Natural killer cell (primary cell): ENCODE measurements at regions not wholly inside any gene's neighbourhood (a gene's known extent, or its start where the extent isn't known, plus 50 kb on each side); places are given as distances from the start of the nearest gene placed in this dataset.
A peak's percentile ranks its signal among the peaks of the same experiment; 100 is the strongest.

Experiments
- ATAC-seq, 3 donors: fragments of 150-1000 bp in 2 of 3; fragments of 200-7000 bp in 1 of 3; cut with Tn5 transposase; 1 replicate in 1 of 3; 2 replicates in 2 of 3; pipeline ENCODE4 v1.10.0; 2021; ENCODE audit warnings: mild to moderate bottlenecking in 2 of 3, moderate library complexity in 2 of 3
- DNase-seq, 2 donors: peaks; one replicate each; pipeline versions ENCODE4 v3.0.0 to v3.0.0-alpha.2; 2013 to 2021; ENCODE audit warnings: mixed read lengths in 1 of 2
- H3K27ac ChIP-seq: one replicate; pipeline ENCODE4 v1.5.1; 2013; ENCODE audit warnings: mild to moderate bottlenecking, low read length
- H3K27me3 ChIP-seq: one replicate; pipeline ENCODE4 v1.6.1; 2013; ENCODE audit warnings: low read length; ENCODE audit not compliant: control insufficient read depth, insufficient read depth
- H3K36me3 ChIP-seq: one replicate; pipeline ENCODE4 v1.6.1; 2013; ENCODE audit warnings: low read length; ENCODE audit not compliant: control insufficient read depth, insufficient read depth
- H3K4me1 ChIP-seq: one replicate; pipeline ENCODE4 v1.6.1; 2013; ENCODE audit warnings: low read length; ENCODE audit not compliant: control insufficient read depth, insufficient read depth
- H3K4me3 ChIP-seq: one replicate; pipeline ENCODE4 v1.5.1; 2013; ENCODE audit warnings: low read length
- H3K9me3 ChIP-seq: one replicate; pipeline ENCODE4 v1.6.1; 2013; ENCODE audit warnings: low read length; ENCODE audit not compliant: control insufficient read depth, insufficient read depth
- H3K27ac Mint-ChIP-seq, 2 donors: one replicate each; pipeline ENCODE4 v1.8.0; 2022; ENCODE audit warnings: mild to moderate bottlenecking in 2 of 2, mixed read lengths in 2 of 2, moderate library complexity in 1 of 2
- H3K27me3 Mint-ChIP-seq, 2 donors: one replicate each; pipeline ENCODE4 v1.8.0; 2022; ENCODE audit warnings: low read depth in 2 of 2, mixed read lengths in 2 of 2
- H3K36me3 Mint-ChIP-seq: one replicate; pipeline ENCODE4 v1.8.0; 2022; ENCODE audit warnings: mixed read lengths
- H3K4me1 Mint-ChIP-seq, 2 donors: one replicate each; pipeline ENCODE4 v1.8.0; 2022; ENCODE audit warnings: mixed read lengths in 2 of 2
- H3K4me3 Mint-ChIP-seq: one replicate; pipeline ENCODE4 v1.8.0; 2022; ENCODE audit warnings: mild to moderate bottlenecking, moderate library complexity, mixed read lengths
- H3K9me3 Mint-ChIP-seq, 2 donors: one replicate each; pipeline ENCODE4 v1.8.0; 2022; ENCODE audit warnings: mixed read lengths in 2 of 2
- CTCF ChIP-seq: fragments of 200-600 bp; IDR thresholded peaks from one replicate; pipeline ENCODE4 v1.8.0; 2022; ENCODE audit warnings: antibody characterized with exemption
- WGBS: methylation state at CpG from one replicate; pipeline ENCODE4 v1.1.7; 2013; ENCODE audit warnings: missing lambda C conversion rate; ENCODE audit not compliant: insufficient coverage; 5-methylcytosine and 5-hydroxymethylcytosine counted together
- intact Hi-C: fragments of 100-400 bp; cut with micrococcal nuclease; formaldehyde crosslinking; loops from one replicate; pipeline ENCODE4 v1.14.2; 2022

GRCh38 chr21:26412885-26413284, 160.2 kb downstream of the CYYR1 start:
- H3K36me3 ChIP-seq, result no peaks in the 10 kb centered on the region
- H3K36me3 Mint-ChIP-seq, result no peaks in the 10 kb centered on the region
- no peak overlapping the region for H3K27ac ChIP-seq
- ATAC-seq, result no peak
- H3K9me3 Mint-ChIP-seq, result no peaks in the 10 kb centered on the region
- 84% methylated on average over 3 of the region's 3 CpGs for WGBS
- no peak overlapping the region for H3K4me3 ChIP-seq
- H3K27me3 ChIP-seq, result no peaks in the 10 kb centered on the region
- DNase-seq, result no peak
- no peaks in the 10 kb centered on the region for H3K9me3 ChIP-seq
- no peak overlapping the region for H3K4me3 Mint-ChIP-seq
- peaks cover 0 to 2% of the 10 kb centered on the region in 2 donors for H3K27me3 Mint-ChIP-seq
- peaks cover 0 to 6% of the 10 kb centered on the region in 2 donors for H3K4me1 Mint-ChIP-seq
- intact Hi-C loops, result no loop called here
- TF ChIP-seq CTCF, result no peak
- H3K27ac Mint-ChIP-seq, result no peak overlapping the region
- no peaks in the 10 kb centered on the region for H3K4me1 ChIP-seq

- intact Hi-C loops, result loop anchor here (10.0 kb wide), 1 partner anchor 425 kb away; no protein-coding TSS in a partner anchor
- ATAC-seq, result no peak
- H3K9me3 Mint-ChIP-seq, result peaks cover 0 to under 1% of the 10 kb centered on the region in 2 donors
- no peak for TF ChIP-seq CTCF
- Histone ChIP-seq H3K27ac (no peak overlapping the region), H3K27me3 (no peaks in the 10 kb centered on the region), H3K4me1 (peaks cover 3% of the 10 kb centered on the region), H3K36me3 (no peaks in the 10 kb centered on the region), H3K4me3 (no peak overlapping the region), H3K9me3 (no peaks in the 10 kb centered on the region)
- WGBS, result 92% methylated on average over 4 of the region's 4 CpGs
- no peaks in the 10 kb centered on the region for H3K36me3 Mint-ChIP-seq
- no peak overlapping the region for H3K4me3 Mint-ChIP-seq
- H3K27me3 Mint-ChIP-seq, result peaks cover 0 to 2% of the 10 kb centered on the region in 2 donors
- H3K4me1 Mint-ChIP-seq, result peaks cover 21 to 32% of the 10 kb centered on the region in 2 donors
- DNase-seq, result no peak
- H3K27ac Mint-ChIP-seq, result no peak overlapping the region
These were observed 163.4 kb downstream of the CYYR1 start for GRCh38 chr21:26409735-26410134.

- intact Hi-C loops, result loop anchor here (10.0 kb wide), 1 partner anchor 426 kb away; no protein-coding TSS in a partner anchor
- peaks cover 0 to 2% of the 10 kb centered on the region in 2 donors for H3K27me3 Mint-ChIP-seq
- H3K4me1 ChIP-seq, result peaks cover 3% of the 10 kb centered on the region
- H3K4me3 ChIP-seq, result no peak overlapping the region
- no peaks in the 10 kb centered on the region for H3K36me3 ChIP-seq
- H3K4me1 Mint-ChIP-seq, result peaks cover 33 to 45% of the 10 kb centered on the region in 2 donors
- H3K27me3 ChIP-seq, result no peaks in the 10 kb centered on the region
- ATAC-seq (no peak), DNase-seq (no peak)
- H3K27ac ChIP-seq, result no peak overlapping the region
- no peaks in the 10 kb centered on the region for H3K9me3 ChIP-seq
- peaks cover 0 to 2% of the 10 kb centered on the region in 2 donors for H3K9me3 Mint-ChIP-seq
- H3K27ac Mint-ChIP-seq, result no peak overlapping the region
- no peaks in the 10 kb centered on the region for H3K36me3 Mint-ChIP-seq
- TF ChIP-seq CTCF, result no peak
- H3K4me3 Mint-ChIP-seq, result no peak overlapping the region
These were observed 164.6 kb downstream of the CYYR1 start for GRCh38 chr21:26408511-26408910.

GRCh38 chr21:26406526-26406925, 166.6 kb downstream of the CYYR1 start:
- DNase-seq, result no peak
- Mint-ChIP-seq H3K4me3 (peak overlapping the region; percentile 58), H3K27me3 (no peaks in the 10 kb centered on the region), H3K9me3 (peaks cover 0 to 2% of the 10 kb centered on the region in 2 donors), H3K36me3 (no peaks in the 10 kb centered on the region), H3K4me1 (peaks cover 38 to 55% of the 10 kb centered on the region in 2 donors), H3K27ac (peak overlapping the region; percentile 5 to 85)
- Histone ChIP-seq H3K4me3 (no peak overlapping the region), H3K9me3 (no peaks in the 10 kb centered on the region), H3K27me3 (no peaks in the 10 kb centered on the region), H3K27ac (no peak overlapping the region), H3K4me1 (peaks cover 3% of the 10 kb centered on the region), H3K36me3 (no peaks in the 10 kb centered on the region)
- intact Hi-C loops, result loop anchor here (10.0 kb wide), 1 partner anchor 428 kb away; no protein-coding TSS in a partner anchor
- no peak for ATAC-seq
- no CpG with 5 or more reads among the region's 1 CpG for WGBS
- TF ChIP-seq CTCF, result no peak
